Activated naive CD4-positive, alpha-beta T cell treated with anti-CD3 and anti-CD28 coated beads, Interleukin-2, amount 10 ng/mL, durations not matched to agents 7 days and 5 days (primary cell): ENCODE measurements at regions not wholly inside any gene's neighbourhood (a gene's known extent, or its start where the extent isn't known, plus 50 kb on each side); places are given as distances from the start of the nearest gene placed in this dataset.
A peak's percentile ranks its signal among the peaks of the same experiment; 100 is the strongest.
"Not testable (repeated sequence)": the region's sequence is repeated elsewhere in the genome, so short reads cannot be mapped to it uniquely, and the experiment has no call there.

Source experiments
- CTCF ChIA-PET: fragments of 350-600 bp; sonication (Branson Sonifier 250); formaldehyde crosslinking; loops from one replicate; lab custom pipeline; 2021; ENCODE audit warnings: antibody characterized with exemption; lab: Charles Lee
- DNase-seq: peaks from one replicate; pipeline ENCODE4 v3.0.0-alpha.2; 2020
- H3K27ac Mint-ChIP-seq: one replicate; pipeline ENCODE4 v1.8.0; 2021; ENCODE audit warnings: mild to moderate bottlenecking, moderate library complexity, mixed read lengths
- H3K27me3 Mint-ChIP-seq: one replicate; pipeline ENCODE4 v1.8.0; 2021; ENCODE audit warnings: mild to moderate bottlenecking, mixed read lengths
- H3K36me3 Mint-ChIP-seq: one replicate; pipeline ENCODE4 v1.8.0; 2021; ENCODE audit warnings: mixed read lengths
- H3K4me1 Mint-ChIP-seq: one replicate; pipeline ENCODE4 v1.8.0; 2021; ENCODE audit warnings: mixed read lengths
- H3K4me3 Mint-ChIP-seq: one replicate; pipeline ENCODE4 v1.8.0; 2021; ENCODE audit warnings: mild to moderate bottlenecking, moderate library complexity, mixed read lengths
- H3K9me3 Mint-ChIP-seq: one replicate; pipeline ENCODE4 v1.8.0; 2021; ENCODE audit warnings: mixed read lengths

DNA sequence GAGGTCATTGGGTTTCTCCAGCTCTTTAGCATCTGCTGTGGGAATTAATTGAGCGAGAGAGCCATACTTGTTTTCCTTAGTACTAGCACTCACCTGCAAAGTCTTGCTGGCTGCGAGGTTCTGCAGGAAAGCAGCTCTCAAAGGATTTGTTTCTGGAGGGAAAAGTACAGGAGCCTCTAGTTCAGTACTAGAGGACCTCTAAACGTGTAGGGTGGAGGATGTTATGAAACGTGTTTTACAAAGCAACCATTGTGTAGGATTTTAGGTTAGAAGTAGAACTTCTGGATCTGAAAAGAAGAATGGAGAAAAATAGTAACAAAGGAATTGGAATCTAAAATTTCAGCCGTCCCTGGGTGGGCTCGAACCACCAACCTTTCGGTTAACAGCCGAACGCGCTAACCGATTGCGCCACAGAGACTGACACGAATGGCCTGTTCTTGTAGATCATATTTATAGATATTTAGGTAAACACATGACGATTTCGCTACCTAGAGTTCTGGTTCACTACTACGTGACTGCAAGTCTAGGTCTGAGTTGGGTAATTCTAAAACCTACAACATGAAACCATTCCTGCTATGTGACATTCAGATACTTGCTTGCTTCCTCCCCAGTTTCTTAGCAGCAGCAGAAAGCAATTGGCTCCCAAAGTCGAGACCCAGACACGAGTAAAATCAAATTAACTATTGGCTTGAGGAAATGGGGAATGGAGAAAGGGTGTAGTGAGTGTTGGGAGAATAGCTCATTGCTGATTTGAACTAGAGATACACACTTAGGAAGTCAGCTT, 60.2 kb upstream of the CFAP126 start:
- no peak overlapping the region for H3K4me3 Mint-ChIP-seq
- H3K9me3 Mint-ChIP-seq: no peaks in the 10 kb centered on the region
- no peaks in the 10 kb centered on the region for H3K36me3 Mint-ChIP-seq
- peaks cover 44% of the 10 kb centered on the region for H3K27me3 Mint-ChIP-seq
- no peak for DNase-seq
- CTCF ChIA-PET: interaction anchor here (0.9 to 1.2 kb wide), 2 partner anchors 12 to 19 kb away, joined by 3 to 8 read pairs; no protein-coding TSS in a partner anchor
- peaks cover 16% of the 10 kb centered on the region for H3K4me1 Mint-ChIP-seq
- H3K27ac Mint-ChIP-seq: no peak overlapping the region

DNA sequence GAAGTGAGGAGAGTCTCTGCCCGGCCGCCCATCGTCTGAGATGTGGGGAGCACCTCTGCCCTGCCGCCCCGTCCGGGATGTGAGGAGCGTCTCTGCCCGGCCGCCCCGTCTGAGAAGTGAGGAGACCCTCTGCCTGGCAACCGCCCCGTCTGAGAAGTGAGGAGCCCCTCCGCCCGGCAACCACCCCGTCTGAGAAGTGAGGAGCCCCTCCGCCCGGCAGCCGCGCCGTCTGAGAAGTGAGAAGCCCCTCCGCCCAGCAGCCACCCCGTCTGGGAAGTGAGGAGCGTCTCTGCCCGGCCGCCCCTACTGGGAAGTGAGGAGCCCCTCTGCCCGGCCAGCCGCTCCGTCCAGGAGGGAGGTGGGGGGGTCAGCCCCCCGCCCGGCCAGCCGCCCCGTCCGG, 55.2 kb upstream of the CFAP126 start:
- CTCF ChIA-PET, DNase-seq, H3K36me3 Mint-ChIP-seq, H3K4me3 Mint-ChIP-seq, H3K27ac Mint-ChIP-seq, H3K9me3 Mint-ChIP-seq: not testable (repeated sequence)
- Mint-ChIP-seq H3K27me3 (peaks cover 31% of the 10 kb centered on the region), H3K4me1 (peaks cover 27% of the 10 kb centered on the region)

DNA sequence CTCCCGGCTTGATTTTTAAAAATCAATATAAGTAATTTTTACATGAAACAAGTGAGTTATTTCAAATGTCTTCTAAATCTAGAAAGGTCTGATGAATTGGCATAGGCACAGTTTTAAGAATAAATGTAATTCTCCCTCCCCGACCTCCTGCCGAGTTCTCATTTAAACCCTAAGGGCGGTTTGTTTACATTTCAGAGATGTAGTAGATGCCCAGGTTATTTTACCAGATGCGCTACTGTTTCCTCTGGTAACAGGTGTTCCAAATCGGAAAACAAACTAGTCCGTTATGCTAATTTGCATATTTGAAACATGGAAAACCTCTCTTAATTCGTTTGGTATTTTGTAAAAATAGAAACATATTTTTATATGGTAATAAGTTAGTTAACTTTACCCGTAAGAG, 53.8 kb upstream of the CFAP126 start:
- Mint-ChIP-seq H3K9me3 (no peaks in the 10 kb centered on the region), H3K4me1 (peaks cover 18% of the 10 kb centered on the region), H3K27ac (no peak overlapping the region), H3K36me3 (no peaks in the 10 kb centered on the region), H3K4me3 (peak overlapping the region; percentile 56), H3K27me3 (peaks cover 18% of the 10 kb centered on the region)
- no peak for DNase-seq
- CTCF ChIA-PET: no interaction called here

DNA sequence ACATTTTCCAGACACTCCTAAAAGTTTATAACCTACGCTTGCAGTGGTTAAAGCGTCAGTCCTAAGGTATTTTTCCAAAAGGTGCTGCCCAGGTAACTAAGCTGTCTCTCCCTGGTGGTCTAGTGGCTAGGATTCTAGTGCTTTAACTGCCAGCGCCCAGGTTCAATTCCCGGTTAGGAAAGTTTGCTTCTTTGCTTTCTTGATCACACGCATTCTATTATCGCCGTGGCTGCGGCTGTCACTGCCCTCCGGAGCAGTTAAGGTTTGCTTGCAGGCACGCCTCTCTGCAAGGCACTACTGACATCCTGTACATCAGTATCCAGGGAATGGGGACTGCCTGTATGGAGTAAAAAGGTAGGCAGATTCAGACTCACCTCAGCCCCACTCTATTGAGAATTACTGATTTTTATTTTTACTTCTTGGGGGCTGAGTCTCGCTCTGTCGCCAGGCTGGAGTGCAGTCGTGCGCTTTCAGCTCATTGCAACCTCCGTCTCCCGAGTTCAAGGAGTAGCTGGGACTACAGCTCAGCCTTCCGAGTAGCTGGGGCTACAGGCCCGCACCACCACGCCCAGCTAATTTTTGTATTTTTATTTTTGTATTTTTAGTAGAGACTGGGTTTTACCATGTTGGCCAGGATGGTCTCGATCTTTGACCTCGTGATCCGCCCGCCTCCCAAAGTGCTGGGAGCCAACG, 53.2 kb upstream of the CFAP126 start:
- peaks cover 18% of the 10 kb centered on the region for H3K27me3 Mint-ChIP-seq
- CTCF ChIA-PET: no interaction called here

DNA sequence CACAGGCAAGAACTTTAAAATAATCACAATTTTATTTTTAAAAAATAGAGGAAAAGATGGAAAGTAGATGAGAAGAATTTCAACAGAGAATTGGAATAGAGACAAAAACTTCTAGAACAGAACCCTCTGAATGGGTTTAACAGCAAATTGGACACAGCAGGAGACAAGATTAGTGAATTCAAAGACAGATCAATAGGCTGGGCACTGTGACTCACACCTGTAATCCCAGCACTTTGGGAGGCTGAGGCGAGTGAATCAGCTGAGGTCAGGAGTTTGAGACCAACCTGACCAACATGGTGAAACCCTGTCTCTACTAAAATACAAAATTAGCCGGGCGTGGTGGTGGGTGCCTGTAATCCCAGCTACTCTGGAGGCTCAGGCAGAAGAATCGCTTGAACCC, 49.9 kb upstream of the CFAP126 start:
- H3K4me1 Mint-ChIP-seq: peaks cover 14% of the 10 kb centered on the region
- H3K9me3 Mint-ChIP-seq, CTCF ChIA-PET, H3K36me3 Mint-ChIP-seq, DNase-seq, H3K27ac Mint-ChIP-seq, H3K4me3 Mint-ChIP-seq: not testable (repeated sequence)
- peaks cover 13% of the 10 kb centered on the region for H3K27me3 Mint-ChIP-seq

More for the DNA sequence above, 53.2 kb upstream of the CFAP126 start:
- Mint-ChIP-seq H3K4me1 (peaks cover 18% of the 10 kb centered on the region), H3K36me3 (no peaks in the 10 kb centered on the region), H3K4me3 (no peak overlapping the region), H3K9me3 (no peaks in the 10 kb centered on the region), H3K27ac (no peak overlapping the region)
- no peak for DNase-seq
